HepG2 (cell line): ENCODE measurements at regions not wholly inside any gene's neighbourhood (a gene's known extent, or its start where the extent isn't known, plus 50 kb on each side); places are given as distances from the start of the nearest gene placed in this dataset.

Source experiments
- ATAC-seq: fragments of 200-7000 bp; cut with Tn5 transposase; 3 replicates; pipeline ENCODE4 v1.9.1; 2020; ENCODE audit warnings: mild to moderate bottlenecking, moderate library complexity
- BruUV-seq: library from RNA; stranded (reverse); fragments of 400-500 nt; replicated peaks from 2 replicates; lab custom pipeline; 2021; lab: Mats Ljungman, UMichigan
- CTCF ChIA-PET: fragments of 300-600 bp; formaldehyde crosslinking; extraction: SDS; loops from one replicate; lab custom pipeline; 2021; ENCODE audit warnings: low total read pairs, inconsistent platforms, low intra/inter-chr PET ratio; lab: Yijun Ruan, JAX
- POLR2A ChIA-PET: fragments of 350-600 bp; sonication (Branson Sonifier 250); formaldehyde crosslinking; loops from one replicate; lab custom pipeline; 2020; ENCODE audit warnings: antibody characterized with exemption, inconsistent platforms; lab: Yijun Ruan, JAX
- DNase-seq: peaks from one replicate; pipeline ENCODE4 v3.0.0-alpha.2; 2015; ENCODE audit warnings: low spot score
- FAIRE-seq: peaks from 3 replicates; lab custom pipeline; 2011; peaks lifted over from hg19 to GRCh38; lab: Jason Lieb, UNC
- H2AFZ ChIP-seq: one replicate; pipeline ENCODE4 v1.6.1; 2011; ENCODE audit warnings: low read length, inconsistent platforms
- H3K27ac ChIP-seq: fragments of 300-600 bp; 3 replicates; pipeline ENCODE4 v1.8.0; 2011; ENCODE audit warnings: mixed run types, mild to moderate bottlenecking, mixed read lengths, low read length, inconsistent platforms; ENCODE audit not compliant: insufficient read depth; ENCODE audit errors: extremely low read length
- H3K27me3 ChIP-seq, 2 experiments: fragments of 200-600 bp in 1 of 2; 2 replicates in 1 of 2; 3 replicates in 1 of 2; pipeline versions ENCODE4 v1.6.0 to v1.8.0; 2011; ENCODE audit warnings: low read length in 2 of 2, mild to moderate bottlenecking in 2 of 2, moderate library complexity in 2 of 2, inconsistent platforms in 1 of 2; ENCODE audit not compliant: insufficient read depth in 2 of 2, control insufficient read depth in 1 of 2
- H3K36me3 ChIP-seq, 2 experiments: fragments of 200-600 bp in 1 of 2; replicated peaks in 1 of 2; 2 replicates in 1 of 2; 3 replicates in 1 of 2; pipeline versions ENCODE4 v1.5.1 to v1.8.0; 2011; ENCODE audit warnings: low read length in 2 of 2, inconsistent platforms in 1 of 2; ENCODE audit not compliant: insufficient read depth in 2 of 2, control insufficient read depth in 1 of 2
- H3K4me1 ChIP-seq: 2 replicates; pipeline ENCODE4 v1.5.1; 2012; ENCODE audit warnings: low read length, inconsistent platforms; ENCODE audit not compliant: insufficient read depth
- H3K4me2 ChIP-seq: 2 replicates; pipeline ENCODE4 v1.6.0; 2011; ENCODE audit warnings: low read depth, low read length, inconsistent platforms
- H3K4me3 ChIP-seq, 3 experiments: fragments of 200-600 bp in 1 of 3; sonication (generic), shearing (Covaris generic) in 1 of 3; replicated peaks in 1 of 3; 2 replicates each; pipeline ENCODE4 v1.5.1; 2011 to 2016; ENCODE audit warnings: low read length in 3 of 3, inconsistent platforms in 2 of 3, low read depth in 2 of 3, mild to moderate bottlenecking in 2 of 3, control low read depth in 1 of 3, mixed read lengths in 1 of 3; ENCODE audit not compliant: insufficient read depth in 1 of 3
- H3K79me2 ChIP-seq: one replicate; pipeline ENCODE4 v1.6.1; 2011; ENCODE audit warnings: low read length, inconsistent platforms; ENCODE audit not compliant: insufficient read depth
- H3K9ac ChIP-seq: 2 replicates; pipeline ENCODE4 v1.6.0; 2011; ENCODE audit warnings: mild to moderate bottlenecking, low read depth, low read length, inconsistent platforms; ENCODE audit not compliant: insufficient read depth
- H3K9me3 ChIP-seq: 2 replicates; pipeline ENCODE4 v1.5.1; 2012; ENCODE audit warnings: mild to moderate bottlenecking, low read length
- H4K20me1 ChIP-seq: 2 replicates; pipeline ENCODE4 v1.6.0; 2011; ENCODE audit warnings: inconsistent platforms, mild to moderate bottlenecking, low read length, moderate library complexity; ENCODE audit not compliant: insufficient read depth
- BHLHE40 ChIP-seq: IDR thresholded peaks from 2 replicates; pipeline ENCODE4 v1.6.1; 2011; ENCODE audit warnings: low read length, improper control_type of control experiment
- FOXO1 ChIP-seq: sonication (generic); formaldehyde crosslinking; IDR thresholded peaks from 2 replicates; pipeline ENCODE4 v1.4.0; 2020; ENCODE audit warnings: missing genetic modification reagents
- MYC ChIP-seq: sonication (generic); formaldehyde crosslinking; IDR thresholded peaks from 2 replicates; pipeline ENCODE4 v1.9.0; 2021; ENCODE audit warnings: missing genetic modification reagents, borderline replicate concordance
- PAF1 ChIP-seq: IDR thresholded peaks from 2 replicates; pipeline ENCODE4 v1.6.1; 2016; ENCODE audit warnings: missing genetic modification reagents, missing compliant biosample characterization
- PBX3 ChIP-seq: sonication (generic); formaldehyde crosslinking; IDR thresholded peaks from 2 replicates; pipeline ENCODE4 v1.8.1; 2023; ENCODE audit warnings: missing genetic modification reagents, inconsistent platforms, borderline replicate concordance
- RFX1 ChIP-seq: fragments of 450-650 bp; IDR thresholded peaks from 2 replicates; pipeline ENCODE4 v1.6.1; 2017
- SMC3 ChIP-seq: IDR thresholded peaks from 2 replicates; pipeline ENCODE4 v1.6.1; 2011; ENCODE audit warnings: low read length, improper control_type of control experiment
- SRSF4 ChIP-seq: fragments of 200-400 bp; formaldehyde crosslinking; IDR thresholded peaks from one replicate; pipeline ENCODE4 v1.6.1; 2018; ENCODE audit warnings: mild to moderate bottlenecking, low read depth, low read length, moderate library complexity; ENCODE audit not compliant: poor library complexity, severe bottlenecking
- U2AF2 ChIP-seq: fragments of 200-400 bp; formaldehyde crosslinking; IDR thresholded peaks from 2 replicates; pipeline ENCODE4 v1.6.1; 2017; ENCODE audit warnings: low read depth, mild to moderate bottlenecking, low read length
- ZFP82 ChIP-seq: sonication (generic); formaldehyde crosslinking; IDR thresholded peaks from 2 replicates; pipeline ENCODE4 v1.5.1; 2020; ENCODE audit warnings: mild to moderate bottlenecking, missing genetic modification reagents, borderline replicate concordance
- ZNF264 ChIP-seq: sonication (generic); formaldehyde crosslinking; IDR thresholded peaks from 2 replicates; pipeline ENCODE4 v1.4.0; 2020; ENCODE audit warnings: missing genetic modification reagents
- ZNF331 ChIP-seq: sonication (generic); formaldehyde crosslinking; IDR thresholded peaks from 2 replicates; pipeline ENCODE4 v1.4.0; 2020; ENCODE audit warnings: missing genetic modification reagents
- ZNF441 ChIP-seq: sonication (generic); formaldehyde crosslinking; IDR thresholded peaks from 2 replicates; pipeline ENCODE4 v1.7.0; 2021; ENCODE audit warnings: missing genetic modification reagents, borderline replicate concordance
- ZNF883 ChIP-seq: sonication (generic); formaldehyde crosslinking; IDR thresholded peaks from 2 replicates; pipeline ENCODE4 v1.5.1; 2020; ENCODE audit warnings: mild to moderate bottlenecking, missing genetic modification reagents; ENCODE audit errors: not compliant biosample characterization
- WGBS: methylation state at CpG from one replicate; pipeline ENCODE4 v1.1.6; 2017; ENCODE audit warnings: low lambda C conversion rate; 5-methylcytosine and 5-hydroxymethylcytosine counted together
- in situ Hi-C: cut with HindIII; loops from 2 replicates; pipeline ENCODE4 v1.10.0; 2017; ENCODE audit warnings: low pct_unique_long_range_greater_than_20kb; ENCODE audit not compliant: extremely low pct_ligation_motif_present
- intact Hi-C: fragments of 100-400 bp; cut with micrococcal nuclease; formaldehyde crosslinking; loops from one replicate; pipeline ENCODE4 v1.10.0; 2022; ENCODE audit not compliant: unreplicated experiment
- TF ChIP-seq, protein P1 (sequence below): sonication (generic); formaldehyde crosslinking; IDR thresholded peaks from 2 replicates; pipeline ENCODE4 v1.4.0; 2020; ENCODE audit warnings: mild to moderate bottlenecking, missing genetic modification reagents
- TF ChIP-seq, protein P2 (sequence below): IDR thresholded peaks from 2 replicates; pipeline ENCODE4 v1.6.1; 2016; ENCODE audit warnings: mild to moderate bottlenecking, missing biosample characterization, missing genetic modification reagents

- TF ChIP-seq, protein P1, sequence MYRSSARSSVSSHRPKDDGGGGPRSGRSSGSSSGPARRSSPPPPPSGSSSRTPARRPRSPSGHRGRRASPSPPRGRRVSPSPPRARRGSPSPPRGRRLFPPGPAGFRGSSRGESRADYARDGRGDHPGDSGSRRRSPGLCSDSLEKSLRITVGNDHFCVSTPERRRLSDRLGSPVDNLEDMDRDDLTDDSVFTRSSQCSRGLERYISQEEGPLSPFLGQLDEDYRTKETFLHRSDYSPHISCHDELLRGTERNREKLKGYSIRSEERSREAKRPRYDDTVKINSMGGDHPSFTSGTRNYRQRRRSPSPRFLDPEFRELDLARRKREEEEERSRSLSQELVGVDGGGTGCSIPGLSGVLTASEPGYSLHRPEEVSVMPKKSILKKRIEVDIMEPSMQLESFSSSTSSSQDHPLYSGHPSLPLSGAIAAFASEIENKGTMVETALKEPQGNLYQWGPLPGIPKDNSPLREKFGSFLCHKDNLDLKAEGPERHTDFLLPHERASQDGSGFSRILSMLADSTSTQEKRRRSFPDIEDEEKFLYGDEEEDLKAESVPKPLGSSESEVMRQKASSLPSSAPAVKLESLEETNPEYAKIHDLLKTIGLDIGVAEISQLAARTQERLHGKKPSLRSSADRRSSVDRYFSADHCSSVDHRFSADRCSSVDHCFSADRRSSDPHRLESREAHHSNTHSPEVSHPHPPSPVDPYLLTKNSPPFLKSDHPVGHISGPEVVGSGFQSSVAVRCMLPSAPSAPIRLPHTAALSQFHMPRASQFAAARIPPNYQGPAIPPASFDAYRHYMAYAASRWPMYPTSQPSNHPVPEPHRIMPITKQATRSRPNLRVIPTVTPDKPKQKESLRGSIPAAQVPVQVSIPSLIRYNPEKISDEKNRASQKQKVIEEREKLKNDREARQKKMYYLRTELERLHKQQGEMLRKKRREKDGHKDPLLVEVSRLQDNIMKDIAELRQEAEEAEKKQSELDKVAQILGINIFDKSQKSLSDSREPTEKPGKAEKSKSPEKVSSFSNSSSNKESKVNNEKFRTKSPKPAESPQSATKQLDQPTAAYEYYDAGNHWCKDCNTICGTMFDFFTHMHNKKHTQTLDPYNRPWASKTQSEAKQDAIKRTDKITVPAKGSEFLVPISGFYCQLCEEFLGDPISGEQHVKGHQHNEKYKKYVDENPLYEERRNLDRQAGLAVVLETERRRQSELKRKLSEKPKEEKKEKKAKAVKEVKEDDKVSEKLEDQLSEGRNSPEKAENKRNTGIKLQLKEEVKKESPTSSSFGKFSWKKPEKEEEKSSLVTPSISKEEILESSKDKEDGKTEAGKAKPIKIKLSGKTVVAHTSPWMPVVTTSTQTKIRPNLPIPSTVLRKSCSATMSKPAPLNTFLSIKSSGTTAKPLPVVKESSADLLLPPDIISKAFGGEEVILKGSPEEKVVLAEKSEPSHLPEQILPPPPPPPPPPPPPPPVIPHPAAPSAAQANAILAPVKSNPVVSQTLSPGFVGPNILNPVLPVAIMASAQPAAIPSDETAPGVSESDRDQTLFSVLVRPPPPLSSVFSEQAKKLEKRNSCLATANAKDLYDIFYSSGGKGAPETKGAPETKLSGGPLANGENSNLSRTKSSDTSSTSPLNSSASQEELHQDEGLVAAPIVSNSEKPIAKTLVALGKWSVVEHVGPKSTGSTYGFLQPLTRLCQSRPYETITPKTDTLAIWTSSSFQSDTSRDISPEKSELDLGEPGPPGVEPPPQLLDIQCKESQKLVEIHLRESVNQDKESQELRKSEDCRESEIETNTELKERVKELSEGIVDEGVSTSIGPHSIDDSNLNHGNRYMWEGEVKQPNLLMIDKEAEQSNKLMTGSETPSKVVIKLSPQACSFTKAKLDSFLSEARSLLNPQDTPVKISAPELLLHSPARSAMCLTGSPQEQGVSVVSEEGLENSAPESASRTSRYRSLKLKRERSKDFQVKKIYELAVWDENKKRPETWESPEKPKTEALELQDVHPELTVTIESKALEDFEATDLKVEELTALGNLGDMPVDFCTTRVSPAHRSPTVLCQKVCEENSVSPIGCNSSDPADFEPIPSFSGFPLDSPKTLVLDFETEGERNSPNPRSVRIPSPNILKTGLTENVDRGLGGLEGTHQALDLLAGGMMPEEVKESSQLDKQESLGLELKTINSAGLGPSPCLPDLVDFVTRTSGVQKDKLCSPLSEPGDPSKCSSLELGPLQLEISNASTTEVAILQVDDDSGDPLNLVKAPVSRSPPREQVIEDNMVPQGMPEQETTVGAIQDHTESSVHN (CRISPR knock-in tag), result no peak
- TF ChIP-seq ZFP82 (CRISPR knock-in tag), result no peak
Observed at GRCh38 chr2:186424265-186424664, 61.8 kb upstream of the ZC3H15 start (continued).

DNA sequence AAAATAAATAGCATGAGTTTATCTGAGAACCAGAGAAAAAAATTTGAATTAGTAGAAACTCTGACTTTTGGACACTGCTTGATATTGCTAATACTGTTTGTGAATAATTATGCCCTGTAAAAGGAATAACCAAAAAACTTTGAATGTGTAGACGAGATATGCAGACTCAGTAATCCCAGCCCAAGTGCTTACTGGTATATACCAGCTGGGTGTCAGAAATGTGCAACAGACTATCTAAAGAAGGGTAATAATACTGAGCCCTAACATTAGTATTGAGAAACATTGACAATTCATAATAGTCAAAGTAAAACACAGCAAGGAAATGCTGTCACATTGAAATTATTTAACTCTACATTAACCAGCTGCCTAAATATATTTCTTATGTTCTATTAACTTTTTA is 60.5 kb upstream of the ZC3H15 start:
- Histone ChIP-seq H4K20me1 (no peaks in the 10 kb centered on the region), H3K27me3 (no peaks in the 10 kb centered on the region), H3K79me2 (no peaks in the 10 kb centered on the region), H3K36me3 (no peaks in the 10 kb centered on the region), H3K9me3 (no peaks in the 10 kb centered on the region), H2AFZ (no peak overlapping the region), H3K4me1 (peaks cover 22% of the 10 kb centered on the region), H3K4me3 (no peak overlapping the region), H3K9ac (no peak overlapping the region), H3K4me2 (no peak overlapping the region), H3K27ac (no peak overlapping the region)
- CTCF ChIA-PET, result no interaction called here
- ATAC-seq, result no peak
- no TSS peak for BruUV-seq
- POLR2A ChIA-PET, result no interaction called here
- in situ Hi-C loops, result no loop called here
- WGBS, result 95% methylated on average over 1 of the region's 1 CpG
- intact Hi-C loops, result no loop called here
- no peak for FAIRE-seq
- DNase-seq, result no peak
- TF ChIP-seq SRSF4 (no peak), FOXO1 (no peak), MYC (CRISPR knock-in tag) (no peak), ZNF441 (CRISPR knock-in tag) (no peak), ZNF883 (CRISPR knock-in tag) (no peak), PAF1 (CRISPR knock-in tag) (no peak), RFX1 (no peak), ZNF264 (CRISPR knock-in tag) (no peak), ZNF331 (no peak), SMC3 (no peak), PBX3 (CRISPR knock-in tag) (no peak), BHLHE40 (no peak), U2AF2 (no peak)
- TF ChIP-seq, protein P2, sequence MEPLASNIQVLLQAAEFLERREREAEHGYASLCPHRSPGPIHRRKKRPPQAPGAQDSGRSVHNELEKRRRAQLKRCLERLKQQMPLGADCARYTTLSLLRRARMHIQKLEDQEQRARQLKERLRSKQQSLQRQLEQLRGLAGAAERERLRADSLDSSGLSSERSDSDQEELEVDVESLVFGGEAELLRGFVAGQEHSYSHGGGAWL (CRISPR knock-in tag), result no peak
